T-cell (primary cell): ENCODE measurements at regions not wholly inside any gene's neighbourhood (a gene's known extent, or its start where the extent isn't known, plus 50 kb on each side); places are given as distances from the start of the nearest gene placed in this dataset.

Experiments used
- ATAC-seq, 4 experiments: fragments of 200-7000 bp in 3 of 4; fragments of 150-1000 bp in 1 of 4; cut with Tn5 transposase; replicated peaks in 1 of 4; 1 replicate in 3 of 4; 2 replicates in 1 of 4; pipeline ENCODE4 v1.10.0; 2021; ENCODE audit warnings: moderate library complexity in 3 of 4, mild to moderate bottlenecking in 2 of 4, moderate number of reproducible peaks in 1 of 4
- CTCF ChIA-PET, 2 donors: fragments of 300-600 bp; sonication (Branson Sonifier 250); formaldehyde crosslinking; loops; one replicate each; lab custom pipeline; 2022; ENCODE audit warnings: antibody characterized with exemption in 2 of 2; lab: Charles Lee
- POLR2A ChIA-PET, 2 donors: fragments of 300-600 bp; sonication (Branson Sonifier 250); formaldehyde crosslinking; loops; one replicate each; lab custom pipeline; 2022; ENCODE audit warnings: antibody characterized with exemption in 2 of 2; lab: Charles Lee
- DNase-seq, 35 experiments: peaks; one replicate each; pipeline versions ENCODE4 v3.0.0 to v3.0.0-alpha.2; 2013 to 2023
- H3K27ac ChIP-seq: one replicate; pipeline ENCODE4 v1.5.1; 2013; ENCODE audit warnings: low read length
- H3K27me3 ChIP-seq, 2 experiments: replicated peaks in 1 of 2; 1 replicate in 1 of 2; 2 replicates in 1 of 2; pipeline versions ENCODE4 v1.6.1 to v1.7.0; 2013; ENCODE audit warnings: low read length in 1 of 2, mixed read lengths in 1 of 2; ENCODE audit not compliant: control insufficient read depth in 2 of 2, insufficient read depth in 2 of 2; ENCODE audit errors: extremely low read depth in 1 of 2
- H3K36me3 ChIP-seq, 2 donors: 1 replicate in 1 of 2; 2 replicates in 1 of 2; pipeline versions ENCODE4 v1.6.1 to v1.7.0; 2013; ENCODE audit warnings: low read length in 1 of 2; ENCODE audit not compliant: control insufficient read depth in 2 of 2, insufficient read depth in 1 of 2; ENCODE audit errors: extremely low read depth in 1 of 2
- H3K4me1 ChIP-seq, 2 experiments: 1 replicate in 1 of 2; 2 replicates in 1 of 2; pipeline versions ENCODE4 v1.6.1 to v1.7.0; 2013; ENCODE audit warnings: low read length in 2 of 2, mixed read lengths in 1 of 2; ENCODE audit not compliant: insufficient read depth in 2 of 2, control insufficient read depth in 1 of 2; ENCODE audit errors: extremely low read depth in 1 of 2
- H3K4me3 ChIP-seq, 2 donors: 1 replicate in 1 of 2; 2 replicates in 1 of 2; pipeline versions ENCODE4 v1.5.1 to v1.7.0; 2013; ENCODE audit warnings: mild to moderate bottlenecking in 2 of 2, low read length in 1 of 2, moderate library complexity in 1 of 2; ENCODE audit not compliant: control insufficient read depth in 1 of 2; ENCODE audit errors: extremely low read depth in 1 of 2
- H3K9me3 ChIP-seq: 2 replicates; pipeline ENCODE4 v1.7.0; 2013
- H3K27ac Mint-ChIP-seq, 2 donors: one replicate each; pipeline ENCODE4 v1.8.0; 2020 to 2021; ENCODE audit warnings: mild to moderate bottlenecking in 2 of 2, mixed read lengths in 2 of 2
- H3K27me3 Mint-ChIP-seq, 2 donors: one replicate each; pipeline ENCODE4 v1.8.0; 2021 to 2022; ENCODE audit warnings: mixed read lengths in 2 of 2
- H3K36me3 Mint-ChIP-seq: one replicate; pipeline ENCODE4 v1.8.0; 2021; ENCODE audit warnings: mixed read lengths
- H3K4me1 Mint-ChIP-seq, 3 donors: one replicate each; pipeline ENCODE4 v1.8.0; 2020 to 2022; ENCODE audit warnings: mixed read lengths in 3 of 3, mild to moderate bottlenecking in 1 of 3
- H3K4me3 Mint-ChIP-seq, 3 donors: one replicate each; pipeline ENCODE4 v1.8.0; 2020 to 2022; ENCODE audit warnings: mild to moderate bottlenecking in 3 of 3, mixed read lengths in 3 of 3, moderate library complexity in 3 of 3
- H3K9me3 Mint-ChIP-seq, 3 donors: one replicate each; pipeline ENCODE4 v1.8.0; 2020 to 2022; ENCODE audit warnings: mixed read lengths in 3 of 3
- WGBS: methylation state at CpG from one replicate; pipeline ENCODE4 v1.1.5; 2013; ENCODE audit warnings: missing lambda C conversion rate; ENCODE audit not compliant: insufficient coverage; 5-methylcytosine and 5-hydroxymethylcytosine counted together

DNA sequence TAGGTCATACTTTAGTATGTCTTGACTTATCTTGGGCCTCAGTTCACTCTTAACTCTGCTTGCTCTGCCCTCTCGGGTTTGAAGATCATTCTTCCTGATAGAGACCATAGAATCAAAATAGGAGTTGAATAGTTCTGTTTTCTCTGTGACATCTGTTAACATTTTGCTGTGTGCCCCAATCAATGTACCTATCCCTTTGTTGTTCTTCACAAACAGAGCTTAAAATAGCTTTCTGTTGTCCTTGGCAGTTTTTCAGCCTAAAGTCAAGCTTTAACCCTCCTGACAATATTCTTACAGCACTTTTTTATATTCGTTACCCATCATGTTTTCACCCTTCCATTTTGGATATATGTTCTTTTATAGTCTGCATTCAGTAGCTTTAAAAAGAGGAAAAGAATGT lies 724.5 kb upstream of the FANCL start:
- Mint-ChIP-seq H3K36me3 (no peaks in the 10 kb centered on the region), H3K27me3 (no peaks in the 10 kb centered on the region), H3K4me1 (no peaks in the 10 kb centered on the region), H3K4me3 (no peak overlapping the region), H3K9me3 (no peaks in the 10 kb centered on the region), H3K27ac (no peak overlapping the region)
- WGBS = no CpG with 5 or more reads among the region's 2 CpGs
- no peaks in the 10 kb centered on the region for H3K36me3 ChIP-seq
- H3K27ac ChIP-seq = no peak overlapping the region
- no peak overlapping the region for H3K4me3 ChIP-seq
- no peaks in the 10 kb centered on the region for H3K9me3 ChIP-seq
- ATAC-seq (no peak), DNase-seq (no peak)
- POLR2A ChIA-PET = no interaction called here
- H3K4me1 ChIP-seq = no peaks in the 10 kb centered on the region
- H3K27me3 ChIP-seq = no peaks in the 10 kb centered on the region
- CTCF ChIA-PET = no interaction called here

DNA sequence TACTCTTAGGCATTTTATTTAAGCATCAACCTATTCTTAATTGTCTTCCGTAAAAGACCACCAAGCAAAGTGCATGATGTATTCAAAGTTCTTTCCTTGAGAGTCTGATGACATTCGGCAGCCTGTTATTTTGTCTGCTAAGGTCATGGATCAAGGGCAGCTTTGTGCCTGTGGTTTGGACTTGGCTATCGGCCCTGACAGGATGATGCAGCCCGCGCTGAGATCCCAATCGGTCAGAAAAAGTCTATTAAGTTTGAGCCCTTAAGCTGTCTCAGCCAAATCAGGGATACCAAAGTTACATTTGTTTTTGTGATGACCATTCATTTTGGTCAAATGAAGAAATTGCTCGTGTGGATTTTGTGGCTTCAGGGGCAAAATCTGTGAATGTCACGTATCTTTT lies 718.9 kb upstream of the FANCL start:
- Histone ChIP-seq H3K27me3 (no peaks in the 10 kb centered on the region), H3K27ac (no peak overlapping the region), H3K36me3 (no peaks in the 10 kb centered on the region), H3K4me1 (no peaks in the 10 kb centered on the region), H3K4me3 (no peak overlapping the region), H3K9me3 (no peaks in the 10 kb centered on the region)
- DNase-seq = no peak
- Mint-ChIP-seq H3K27ac (no peak overlapping the region), H3K9me3 (no peaks in the 10 kb centered on the region), H3K36me3 (no peaks in the 10 kb centered on the region), H3K4me3 (no peak overlapping the region), H3K27me3 (no peaks in the 10 kb centered on the region), H3K4me1 (no peaks in the 10 kb centered on the region)
- no peak for ATAC-seq
- ChIA-PET CTCF (no interaction called here), POLR2A (no interaction called here)
- WGBS = 84% methylated on average over 7 of the region's 8 CpGs

DNA sequence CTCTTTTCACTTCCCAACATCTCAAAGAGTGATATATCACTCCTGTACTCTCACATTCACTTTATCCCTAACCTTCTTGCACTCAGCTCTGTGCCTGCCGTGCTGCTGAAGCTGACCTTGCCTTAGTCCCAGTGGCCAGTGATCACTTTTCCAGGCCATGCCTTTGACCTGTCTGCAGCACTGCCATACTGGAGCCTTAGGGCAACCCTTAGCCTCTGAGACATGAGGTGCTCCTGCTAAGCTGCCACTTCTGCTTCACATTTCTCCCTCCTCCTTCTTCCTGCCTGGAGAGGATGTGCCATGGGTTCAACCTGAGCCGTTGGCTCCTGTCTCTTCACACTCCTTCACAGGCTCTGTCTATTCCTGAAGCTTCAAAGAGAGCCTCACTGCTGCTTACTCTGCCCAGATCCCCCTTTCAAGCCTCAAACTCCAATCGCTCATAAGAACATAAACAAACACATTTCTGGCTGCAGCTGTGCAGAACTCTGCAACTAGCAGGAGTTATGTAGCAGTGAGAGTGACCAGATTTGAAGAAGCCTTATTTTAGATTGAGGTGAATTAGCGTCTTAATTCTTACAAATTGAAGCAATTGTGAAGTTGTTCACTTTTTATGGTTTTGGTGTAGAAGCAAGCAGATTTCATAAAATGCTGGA lies 716.2 kb upstream of the FANCL start:
- Histone ChIP-seq H3K27ac (no peak overlapping the region), H3K36me3 (no peaks in the 10 kb centered on the region), H3K9me3 (no peaks in the 10 kb centered on the region), H3K4me1 (no peaks in the 10 kb centered on the region), H3K27me3 (no peaks in the 10 kb centered on the region), H3K4me3 (no peak overlapping the region)
- H3K27me3 Mint-ChIP-seq = no peaks in the 10 kb centered on the region
- no peaks in the 10 kb centered on the region for H3K4me1 Mint-ChIP-seq
- no peaks in the 10 kb centered on the region for H3K9me3 Mint-ChIP-seq
- ATAC-seq (peak in 1 of 4 experiments; percentile 24), DNase-seq (no peak)
- H3K4me3 Mint-ChIP-seq = no peak overlapping the region
- WGBS = 62% methylated on average over 3 of the region's 4 CpGs
- no peak overlapping the region for H3K27ac Mint-ChIP-seq
- no peaks in the 10 kb centered on the region for H3K36me3 Mint-ChIP-seq
- POLR2A ChIA-PET = no interaction called here
- CTCF ChIA-PET = no interaction called here

DNA sequence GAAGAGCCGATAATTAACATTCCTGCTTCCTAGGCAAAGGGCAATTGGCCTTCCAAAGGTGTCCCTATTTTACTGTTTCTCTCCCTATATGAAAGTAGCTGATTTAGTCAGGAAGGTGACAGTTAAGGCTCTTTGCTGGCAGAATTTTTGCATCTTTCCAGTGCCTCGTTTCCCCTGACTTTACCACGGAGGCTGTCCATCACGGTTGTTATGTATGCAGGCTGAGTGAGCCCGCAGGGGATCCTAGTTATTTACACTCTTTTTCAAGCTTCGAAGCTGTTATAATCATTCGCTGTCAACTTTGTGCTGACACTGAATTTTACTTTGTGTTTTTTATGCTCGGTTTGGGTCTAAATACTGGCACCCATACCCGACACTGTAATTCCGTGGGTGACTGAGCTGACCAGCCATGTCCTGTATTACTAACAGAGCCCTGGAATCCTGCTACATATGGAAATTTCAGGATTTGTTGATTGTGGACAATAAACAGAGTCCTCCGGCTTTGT lies 713.8 kb upstream of the FANCL start:
- CTCF ChIA-PET = no interaction called here
- POLR2A ChIA-PET = no interaction called here
- Mint-ChIP-seq H3K27me3 (no peaks in the 10 kb centered on the region), H3K4me1 (no peaks in the 10 kb centered on the region), H3K27ac (no peak overlapping the region), H3K36me3 (no peaks in the 10 kb centered on the region), H3K9me3 (no peaks in the 10 kb centered on the region), H3K4me3 (no peak overlapping the region)
- no peaks in the 10 kb centered on the region for H3K27me3 ChIP-seq
- no peaks in the 10 kb centered on the region for H3K36me3 ChIP-seq
- H3K27ac ChIP-seq = no peak overlapping the region
- ATAC-seq (no peak), DNase-seq (no peak)
- no peak overlapping the region for H3K4me3 ChIP-seq
- no peaks in the 10 kb centered on the region for H3K9me3 ChIP-seq
- H3K4me1 ChIP-seq = no peaks in the 10 kb centered on the region
- WGBS = 88% methylated on average over 9 of the region's 11 CpGs

DNA sequence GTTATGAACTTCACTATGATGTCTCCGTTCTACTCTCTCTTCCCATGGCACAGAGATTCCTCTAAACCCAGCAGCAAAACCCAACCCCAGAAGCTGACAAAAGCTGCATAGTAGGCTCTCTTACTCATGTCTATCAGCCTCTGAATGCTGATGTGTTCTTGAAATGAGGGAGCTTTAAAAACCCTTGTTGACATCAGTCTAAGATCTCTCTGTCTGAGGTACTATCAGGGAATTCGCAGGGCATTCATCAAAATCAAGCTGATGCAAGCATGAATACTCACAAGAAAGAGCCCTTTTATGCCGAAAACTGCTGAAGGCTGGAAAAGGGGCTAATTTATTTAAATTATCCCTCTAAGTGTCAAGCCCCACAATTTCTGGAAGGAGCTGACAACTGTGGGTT lies 710.6 kb upstream of the FANCL start:
- no peak for DNase-seq
- Mint-ChIP-seq H3K27ac (no peak overlapping the region), H3K27me3 (no peaks in the 10 kb centered on the region), H3K4me1 (no peaks in the 10 kb centered on the region), H3K9me3 (no peaks in the 10 kb centered on the region), H3K36me3 (no peaks in the 10 kb centered on the region), H3K4me3 (no peak overlapping the region)
- POLR2A ChIA-PET = no interaction called here
- no peaks in the 10 kb centered on the region for H3K9me3 ChIP-seq
- no peak for ATAC-seq
- 80% methylated on average over 1 of the region's 3 CpGs for WGBS
- CTCF ChIA-PET = no interaction called here
- no peaks in the 10 kb centered on the region for H3K27me3 ChIP-seq
- H3K4me3 ChIP-seq = no peak overlapping the region
- H3K36me3 ChIP-seq = no peaks in the 10 kb centered on the region
- no peak overlapping the region for H3K27ac ChIP-seq
- no peaks in the 10 kb centered on the region for H3K4me1 ChIP-seq

DNA sequence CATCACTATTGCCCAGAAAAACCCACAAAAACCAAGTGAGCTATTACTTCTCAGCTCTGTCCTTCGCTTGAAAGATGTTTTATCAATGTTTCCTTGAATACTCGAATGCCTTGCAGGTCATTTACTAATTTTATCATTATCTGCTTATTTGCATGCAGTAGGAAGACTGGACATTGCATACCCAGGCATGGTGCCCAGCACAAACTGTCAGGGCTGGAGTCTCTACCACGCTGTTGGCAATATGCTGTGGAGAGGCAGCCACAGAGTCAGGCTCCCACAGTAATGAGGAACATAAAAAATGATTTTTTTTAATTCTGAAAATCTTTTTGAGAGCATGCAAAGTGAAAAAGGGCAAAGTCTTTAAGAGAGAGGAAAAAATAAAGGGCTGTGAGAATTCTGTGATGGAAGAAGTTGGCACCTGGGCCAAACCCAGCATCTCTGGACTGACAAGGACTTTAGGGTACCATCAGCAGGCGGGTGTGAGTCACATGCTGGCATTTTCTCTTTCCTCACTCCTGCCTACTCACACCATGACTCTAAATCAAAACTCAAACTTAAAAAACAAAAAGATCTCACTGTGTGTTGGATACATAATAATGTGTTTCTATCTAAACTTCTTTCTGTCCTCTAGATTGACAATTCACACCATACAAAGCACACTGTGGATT lies 709.8 kb upstream of the FANCL start:
- no peak overlapping the region for H3K4me3 Mint-ChIP-seq
- no peak overlapping the region for H3K27ac Mint-ChIP-seq
- 72% methylated on average over 2 of the region's 4 CpGs for WGBS
- DNase-seq = no peak
- no peaks in the 10 kb centered on the region for H3K27me3 ChIP-seq
- H3K9me3 Mint-ChIP-seq = no peaks in the 10 kb centered on the region
- H3K36me3 Mint-ChIP-seq = no peaks in the 10 kb centered on the region
- H3K4me1 Mint-ChIP-seq = no peaks in the 10 kb centered on the region
- no peak overlapping the region for H3K4me3 ChIP-seq
- H3K27me3 Mint-ChIP-seq = no peaks in the 10 kb centered on the region
- H3K9me3 ChIP-seq = no peaks in the 10 kb centered on the region
- ATAC-seq = no peak
- POLR2A ChIA-PET = no interaction called here
- H3K4me1 ChIP-seq = no peaks in the 10 kb centered on the region
- CTCF ChIA-PET = no interaction called here
- H3K27ac ChIP-seq = no peak overlapping the region
- no peaks in the 10 kb centered on the region for H3K36me3 ChIP-seq
